Body of pancreas (tissue), 4 donors: ENCODE measurements at regions not wholly inside any gene's neighbourhood (a gene's known extent, or its start where the extent isn't known, plus 50 kb on each side); places are given as distances from the start of the nearest gene placed in this dataset.

Experiments
- POLR2A ChIP-seq, 3 donors: fragments of 450-650 bp; IDR thresholded peaks; one replicate each; pipeline ENCODE4 v1.6.1; 2016; ENCODE audit warnings: antibody characterized with exemption in 3 of 3, mild to moderate bottlenecking in 2 of 3
- TF ChIP-seq, protein P1 (sequence below), 7 experiments: fragments of 450-650 bp in 4 of 7; fragments of 200-600 bp in 3 of 7; sonication (generic) in 3 of 7; IDR thresholded peaks; one replicate each; pipeline ENCODE4 v1.5.1; 2016 to 2019; ENCODE audit warnings: antibody characterized with exemption in 7 of 7

DNA sequence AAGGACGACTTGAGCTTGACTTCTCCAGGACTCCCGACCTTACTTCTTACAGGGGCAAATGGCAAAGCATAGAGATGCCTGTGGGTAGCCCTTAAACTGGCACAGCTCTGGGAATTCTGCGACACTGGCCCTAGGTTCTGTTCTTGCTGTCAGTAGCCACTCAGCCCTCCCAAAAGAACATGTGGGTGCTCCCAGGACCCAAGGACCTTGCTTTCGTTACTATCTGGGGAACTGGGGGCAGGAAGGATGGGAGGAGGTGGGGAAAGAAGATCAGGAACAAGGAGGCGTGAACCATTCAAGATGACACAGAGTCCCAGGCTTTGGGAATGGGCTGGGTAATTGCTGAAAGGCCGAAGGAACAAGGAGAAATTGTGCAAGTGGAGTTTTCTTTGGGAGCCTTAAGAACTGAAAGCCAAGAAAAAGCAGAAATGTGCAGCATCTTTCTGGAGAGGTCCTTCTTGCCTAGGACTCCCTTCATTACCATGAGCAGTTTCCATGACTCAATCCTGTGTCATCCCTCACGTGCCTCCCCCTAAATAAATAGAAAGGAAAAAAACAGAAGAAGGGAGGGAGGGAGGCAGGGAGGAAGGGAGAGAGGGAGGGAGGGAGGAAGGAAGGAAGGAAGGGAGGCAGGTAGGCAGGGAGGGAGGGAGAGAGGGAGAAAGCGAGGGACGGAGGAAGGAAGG, 284.6 kb upstream of the FOXQ1 start:
- TF ChIP-seq, protein P1, sequence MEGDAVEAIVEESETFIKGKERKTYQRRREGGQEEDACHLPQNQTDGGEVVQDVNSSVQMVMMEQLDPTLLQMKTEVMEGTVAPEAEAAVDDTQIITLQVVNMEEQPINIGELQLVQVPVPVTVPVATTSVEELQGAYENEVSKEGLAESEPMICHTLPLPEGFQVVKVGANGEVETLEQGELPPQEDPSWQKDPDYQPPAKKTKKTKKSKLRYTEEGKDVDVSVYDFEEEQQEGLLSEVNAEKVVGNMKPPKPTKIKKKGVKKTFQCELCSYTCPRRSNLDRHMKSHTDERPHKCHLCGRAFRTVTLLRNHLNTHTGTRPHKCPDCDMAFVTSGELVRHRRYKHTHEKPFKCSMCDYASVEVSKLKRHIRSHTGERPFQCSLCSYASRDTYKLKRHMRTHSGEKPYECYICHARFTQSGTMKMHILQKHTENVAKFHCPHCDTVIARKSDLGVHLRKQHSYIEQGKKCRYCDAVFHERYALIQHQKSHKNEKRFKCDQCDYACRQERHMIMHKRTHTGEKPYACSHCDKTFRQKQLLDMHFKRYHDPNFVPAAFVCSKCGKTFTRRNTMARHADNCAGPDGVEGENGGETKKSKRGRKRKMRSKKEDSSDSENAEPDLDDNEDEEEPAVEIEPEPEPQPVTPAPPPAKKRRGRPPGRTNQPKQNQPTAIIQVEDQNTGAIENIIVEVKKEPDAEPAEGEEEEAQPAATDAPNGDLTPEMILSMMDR (IDR thresholded peaks at IDR 0.05): no peak
- no peak for TF ChIP-seq POLR2A (IDR thresholded peaks at IDR 0.05)
